Activated T-cell treated with anti-CD3 and anti-CD28 coated beads, Interleukin-2, amount 50 U/mL, for 48 hours (primary cell): ENCODE measurements at regions not wholly inside any gene's neighbourhood (a gene's known extent, or its start where the extent isn't known, plus 50 kb on each side); places are given as distances from the start of the nearest gene placed in this dataset.

Experiments
- DNase-seq, 2 experiments: peaks; one replicate each; pipeline ENCODE4 v3.0.0-alpha.2; 2020

- DNase-seq: no peak
These were observed 1524.7 kb upstream of the TMEM132C start for GRCh38 chr12:126742241-126742641.

GRCh38 chr12:126747530-126748149 is 1519.3 kb upstream of the TMEM132C start:
- peak; percentile 66 to 68 for DNase-seq

- DNase-seq: no peak
These were observed 1514.9 kb upstream of the TMEM132C start for GRCh38 chr12:126752021-126752420.

DNA sequence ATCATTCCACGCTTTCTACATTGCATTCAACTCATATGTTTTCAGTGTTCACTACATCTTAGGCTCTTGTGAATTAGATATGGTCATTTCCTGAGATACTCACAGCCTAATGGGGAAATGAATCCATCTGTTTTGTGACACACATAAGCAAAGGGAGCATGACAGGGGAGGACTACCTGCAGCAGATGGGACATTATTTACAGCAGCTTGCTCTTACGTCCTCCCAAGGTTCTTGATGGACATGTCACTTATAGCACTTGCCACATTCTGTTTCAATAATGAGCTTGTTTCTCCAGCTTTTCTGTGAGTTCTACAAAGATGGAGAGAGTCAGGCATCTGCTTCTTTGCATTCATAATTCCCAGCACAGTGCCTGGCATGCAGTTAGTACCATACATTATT is 1509.6 kb upstream of the TMEM132C start:
- no peak for DNase-seq

DNA sequence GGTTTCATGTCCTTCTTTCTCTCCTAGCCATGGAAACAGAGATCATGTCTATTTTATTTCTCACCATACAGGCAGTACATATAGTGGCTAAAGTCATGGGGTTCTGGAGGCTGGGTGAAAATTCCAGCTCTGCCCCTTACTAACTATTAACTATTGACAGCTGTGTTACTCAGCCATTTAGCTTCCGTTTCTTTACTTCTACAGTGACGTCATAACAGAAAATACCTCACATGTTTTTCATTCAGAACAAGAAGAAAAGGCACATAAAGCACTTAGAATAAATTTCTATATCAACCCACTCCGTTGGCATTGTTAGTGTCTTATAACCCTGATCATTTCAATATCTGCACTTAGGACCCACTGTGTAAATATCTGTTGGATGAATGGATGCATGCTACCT is 1506.9 kb upstream of the TMEM132C start:
- no peak for DNase-seq

GRCh38 chr12:126761420-126761819 is 1505.5 kb upstream of the TMEM132C start:
- DNase-seq: no peak

DNA sequence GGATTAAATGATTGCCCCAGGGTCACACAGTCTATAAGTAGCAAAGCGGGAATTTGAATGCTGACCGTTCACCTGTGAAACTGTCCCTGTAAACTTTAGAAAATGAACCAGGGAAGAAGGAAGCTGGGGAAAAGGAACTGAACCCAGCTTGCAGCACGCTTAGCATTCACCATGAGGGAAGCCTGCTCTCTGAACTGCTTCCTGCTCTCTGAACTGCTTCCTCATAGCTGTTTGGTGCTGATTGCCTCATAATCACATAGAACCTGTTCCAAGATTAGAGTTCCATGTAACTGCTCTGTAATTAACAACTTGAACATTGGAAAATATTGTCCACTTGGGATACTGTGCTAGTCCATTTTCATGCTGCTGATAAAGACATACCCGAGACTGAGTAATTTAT is 1504.8 kb upstream of the TMEM132C start:
- no peak for DNase-seq

GRCh38 chr12:126763359-126763758 is 1503.6 kb upstream of the TMEM132C start:
- no peak for DNase-seq

- no peak for DNase-seq
These were observed 1499.6 kb upstream of the TMEM132C start for GRCh38 chr12:126767334-126767733.

DNA sequence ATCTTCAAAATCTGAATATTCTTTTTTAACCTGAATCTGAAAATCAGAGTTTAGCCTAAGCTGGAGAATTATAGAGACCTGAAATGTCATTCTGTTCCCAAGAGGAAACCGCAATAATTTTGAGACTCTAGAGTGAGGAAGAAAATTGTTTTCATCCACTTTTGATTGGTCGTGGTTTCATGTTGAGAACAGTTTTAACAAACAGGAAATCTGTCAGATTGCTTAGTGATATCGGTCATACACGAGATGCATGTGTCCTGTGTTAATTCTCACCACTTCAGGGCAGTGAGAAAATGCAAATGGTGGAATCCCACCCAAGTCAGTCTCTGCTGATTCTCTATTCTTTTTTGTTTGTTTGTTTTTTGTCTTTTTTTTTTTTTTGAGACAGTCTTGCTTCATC is 1498.5 kb upstream of the TMEM132C start:
- no peak for DNase-seq

- no peak for DNase-seq
These were observed 1496.8 kb upstream of the TMEM132C start for GRCh38 chr12:126770188-126770587.

- DNase-seq: peak; percentile 38 to 45
These were observed 1494.7 kb upstream of the TMEM132C start for GRCh38 chr12:126772171-126772864.

DNA sequence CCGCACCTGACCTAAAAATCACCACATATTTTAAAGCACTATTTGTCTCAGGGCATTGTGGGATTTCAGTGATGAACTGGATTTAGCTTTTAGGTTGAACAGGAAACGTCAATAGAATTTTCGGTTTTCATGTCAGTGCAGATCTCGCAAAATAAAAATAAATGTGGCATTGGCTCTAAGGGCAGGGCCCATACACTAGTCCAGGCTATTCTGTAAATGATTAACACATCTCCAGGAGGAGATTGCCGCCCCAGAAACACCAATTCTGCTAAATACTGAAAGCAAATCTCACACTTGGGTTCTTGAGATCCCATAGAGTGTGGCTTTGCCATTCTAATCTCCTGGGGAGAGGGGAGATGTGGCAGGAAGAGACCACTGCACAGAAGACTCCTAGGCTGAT is 1494.0 kb upstream of the TMEM132C start:
- no peak for DNase-seq

GRCh38 chr12:126773491-126773890 is 1493.5 kb upstream of the TMEM132C start:
- DNase-seq: no peak

- no peak for DNase-seq
These were observed 1490.8 kb upstream of the TMEM132C start for GRCh38 chr12:126776026-126776655.

- DNase-seq: no peak
These were observed 1486.6 kb upstream of the TMEM132C start for GRCh38 chr12:126780343-126780742.

GRCh38 chr12:126781593-126781992 is 1485.4 kb upstream of the TMEM132C start:
- DNase-seq: no peak

- no peak for DNase-seq
These were observed 1484.9 kb upstream of the TMEM132C start for GRCh38 chr12:126782083-126782482.

DNA sequence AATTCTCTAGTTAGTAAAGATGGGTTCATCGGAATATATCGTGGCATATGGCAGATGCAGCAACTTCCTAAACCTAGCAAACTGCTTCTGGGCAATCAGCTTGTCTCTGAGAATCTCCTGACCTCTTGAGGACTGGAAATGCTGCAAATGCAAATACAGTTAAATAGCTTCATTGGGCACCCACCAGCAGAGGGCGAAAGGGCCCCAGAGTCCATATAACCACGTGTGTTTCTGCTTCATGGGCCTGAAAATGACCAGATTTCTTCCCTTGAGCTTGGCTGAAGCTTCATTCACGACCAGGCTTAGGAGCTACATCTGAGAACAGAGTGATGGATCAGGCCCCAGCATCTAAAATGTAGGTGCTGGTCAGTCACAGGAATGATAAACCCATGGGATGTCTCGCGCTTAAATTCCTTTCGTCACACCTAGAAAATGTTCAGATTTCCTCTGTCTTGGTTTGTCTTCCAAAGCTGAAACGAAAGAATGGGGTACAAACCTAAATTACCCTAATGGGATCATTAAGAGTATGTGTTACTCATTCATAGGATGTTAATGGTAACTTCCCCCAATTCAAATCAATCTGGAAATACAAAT is 1482.5 kb upstream of the TMEM132C start:
- peak; percentile 37 to 51 for DNase-seq

- DNase-seq: no peak
These were observed 1477.0 kb upstream of the TMEM132C start for GRCh38 chr12:126789963-126790362.

DNA sequence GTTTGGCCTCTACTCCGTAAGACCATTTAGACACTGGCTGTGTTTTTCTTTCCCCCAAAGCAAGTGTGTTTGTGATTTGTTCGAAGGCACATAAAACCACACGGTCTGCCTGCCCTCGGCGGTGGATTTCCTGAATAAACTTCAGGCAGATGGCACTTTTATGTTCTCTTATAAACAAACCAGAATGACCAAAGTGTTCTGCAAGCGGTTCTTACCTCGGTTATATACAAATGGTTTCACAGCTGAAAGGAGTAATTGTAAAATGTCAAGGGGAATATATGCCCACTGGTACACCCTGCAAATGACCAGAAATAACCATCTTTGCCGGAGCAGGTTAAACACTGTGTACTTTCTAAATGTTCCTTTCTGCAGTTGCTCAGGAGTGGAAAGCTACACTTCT is 1475.8 kb upstream of the TMEM132C start:
- DNase-seq: no peak

- DNase-seq: no peak
These were observed 1474.6 kb upstream of the TMEM132C start for GRCh38 chr12:126792411-126792810.

GRCh38 chr12:126797525-126797924 is 1469.4 kb upstream of the TMEM132C start:
- no peak for DNase-seq

- DNase-seq: no peak
These were observed 1468.5 kb upstream of the TMEM132C start for GRCh38 chr12:126798449-126798848.
